GM18519 (cell line): ENCODE measurements at regions not wholly inside any gene's neighbourhood (a gene's known extent, or its start where the extent isn't known, plus 50 kb on each side); places are given as distances from the start of the nearest gene placed in this dataset.
"Not testable (repeated sequence)": the region's sequence is repeated elsewhere in the genome, so short reads cannot be mapped to it uniquely, and the experiment has no call there.

Source experiments
- ATAC-seq: cut with Tn5 transposase; IDR thresholded peaks from one replicate; pipeline ENCODE4 v1.9.1; 2021; ENCODE audit warnings: mild to moderate bottlenecking, moderate library complexity; ENCODE audit not compliant: unreplicated experiment, low FRiP score

DNA sequence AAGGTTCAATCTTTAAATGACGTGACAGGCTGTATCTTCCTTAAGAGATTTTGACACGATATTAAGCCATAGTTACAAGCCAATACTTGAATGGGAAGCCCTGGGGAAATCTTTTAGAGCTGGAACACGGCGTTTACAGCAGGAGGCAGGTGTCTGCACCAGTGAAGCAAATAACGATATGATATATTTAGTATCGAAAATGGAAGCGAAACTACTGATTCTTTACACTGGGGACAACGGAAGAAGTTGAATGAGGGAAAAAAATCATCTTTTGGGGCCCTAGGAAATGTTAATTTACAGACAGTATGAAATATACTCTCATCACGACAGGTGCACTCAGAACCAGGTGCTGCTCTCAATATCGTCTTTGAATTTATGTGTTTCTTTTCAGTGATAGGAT is 793.9 kb upstream of the PCDH20 start:
- peak; percentile 44 for ATAC-seq

DNA sequence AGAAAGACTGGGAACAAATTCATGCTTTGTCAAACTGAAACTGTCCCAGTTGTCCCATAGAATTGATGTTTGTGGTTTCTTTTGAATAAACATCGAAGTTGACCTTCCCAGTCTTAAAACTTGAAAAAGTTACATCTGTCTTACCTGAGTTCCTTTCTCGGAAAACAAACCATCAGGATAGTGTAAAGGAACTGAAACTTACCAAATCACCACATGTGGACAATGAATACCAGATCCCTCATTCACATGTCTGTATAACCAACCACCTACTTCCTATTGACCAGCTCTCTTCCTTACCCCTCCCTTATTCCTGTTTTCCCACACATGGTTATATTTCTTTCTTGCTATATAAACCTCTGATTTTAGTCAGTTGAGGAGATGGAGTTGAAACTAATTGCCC is 791.7 kb upstream of the PCDH20 start:
- no peak for ATAC-seq

DNA sequence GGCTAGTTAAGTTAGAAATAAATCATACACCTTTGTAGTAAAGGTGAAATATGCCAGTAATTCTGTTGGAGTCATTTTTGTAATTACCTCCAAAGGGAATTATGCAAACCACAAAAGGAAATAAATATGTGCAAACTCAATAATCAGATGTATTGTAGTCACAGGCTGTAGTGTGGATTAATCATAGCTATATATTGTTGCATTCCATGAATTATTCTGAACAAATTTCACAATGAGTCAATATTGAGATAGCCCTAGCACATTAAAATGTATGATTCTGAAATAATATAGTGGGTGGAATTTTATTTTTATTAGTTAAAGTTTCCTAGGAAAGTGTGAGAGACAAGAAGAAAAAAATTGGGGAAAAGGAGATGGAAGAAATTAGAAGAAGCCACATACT is 790.5 kb upstream of the PCDH20 start:
- ATAC-seq: no peak

DNA sequence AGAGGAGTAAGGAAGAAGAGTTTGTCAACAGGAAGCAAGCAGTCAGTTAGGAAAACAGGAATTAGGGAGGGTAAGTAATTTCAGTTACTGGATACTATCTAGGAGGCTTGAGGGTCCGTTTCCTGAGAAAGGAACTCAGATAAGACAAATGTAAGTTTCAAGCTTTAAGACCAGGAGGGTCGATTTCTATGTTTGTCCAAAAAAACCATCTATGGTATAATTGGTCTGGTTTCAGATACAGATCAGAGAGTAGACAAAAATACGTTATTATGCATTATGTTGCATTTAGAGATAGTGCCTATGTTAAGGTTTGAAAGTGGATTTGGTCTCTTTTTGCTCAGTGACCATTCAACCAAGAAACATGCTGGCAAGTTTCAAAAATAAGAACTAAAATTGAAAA is 789.6 kb upstream of the PCDH20 start:
- no peak for ATAC-seq

DNA sequence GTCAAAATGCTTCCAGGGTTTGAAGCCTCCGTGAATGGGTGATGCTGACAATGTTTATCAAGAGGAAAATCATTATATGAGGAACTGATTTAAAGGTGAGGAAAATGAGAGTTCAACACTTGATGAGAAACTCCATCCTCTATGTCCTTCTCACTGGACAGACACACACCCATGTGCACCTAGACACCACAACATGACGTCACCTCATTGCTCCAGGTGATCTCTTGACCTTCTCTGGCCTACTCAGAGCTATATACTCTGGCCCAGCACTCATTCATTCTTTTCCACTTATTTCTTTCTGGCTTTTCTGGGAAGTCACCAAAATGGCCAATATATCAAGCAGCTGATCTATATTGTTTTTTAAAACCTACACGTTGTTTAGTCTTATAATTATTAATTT is 778.7 kb upstream of the PCDH20 start:
- no peak for ATAC-seq

DNA sequence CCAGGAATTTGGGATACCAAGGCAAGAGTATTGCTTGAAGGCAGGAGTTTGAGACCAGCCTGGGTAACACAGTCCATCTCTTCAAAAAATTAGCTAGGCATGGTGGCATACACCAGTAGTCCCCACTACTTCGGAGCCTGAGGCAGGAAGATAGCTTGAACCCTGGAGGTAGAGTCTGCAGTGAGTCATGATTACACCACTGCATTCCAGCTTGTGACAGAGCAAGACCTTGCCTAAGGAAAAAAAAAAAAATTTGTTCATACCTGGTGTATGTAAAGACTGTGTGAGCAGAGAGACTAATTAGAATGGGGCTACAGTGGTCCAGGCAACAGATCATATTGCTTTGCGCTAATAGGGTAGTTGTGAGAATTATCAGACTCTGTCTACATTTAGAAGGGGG is 778.3 kb upstream of the PCDH20 start:
- ATAC-seq: no peak

DNA sequence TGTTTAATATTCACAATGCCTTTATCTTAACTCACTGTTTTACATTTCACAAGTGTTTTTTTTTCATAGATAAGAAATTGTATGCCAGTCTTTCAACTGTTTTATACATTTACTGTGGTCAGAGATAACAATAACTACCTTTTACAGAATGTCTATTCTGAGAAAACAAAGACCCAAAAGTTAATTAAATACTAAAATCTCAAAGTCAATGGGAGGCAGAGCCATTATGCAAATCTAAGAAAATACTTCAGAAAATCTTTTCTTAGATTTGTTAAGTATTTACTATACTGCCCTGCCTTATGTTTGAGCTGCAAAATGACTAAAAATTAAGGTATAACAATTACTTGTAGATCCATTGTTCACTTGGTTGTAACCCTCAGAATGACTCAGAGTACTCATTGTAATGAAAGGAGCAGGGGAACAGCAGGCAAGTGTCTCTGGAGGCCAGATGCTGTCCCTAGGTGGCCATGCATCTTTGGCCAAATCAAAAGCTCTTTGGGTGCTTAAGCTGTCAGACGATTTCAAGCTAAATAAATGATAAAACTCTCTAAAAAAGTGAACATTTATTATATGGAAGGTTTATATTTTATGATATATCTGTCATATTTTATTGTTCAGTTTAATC is 770.1 kb upstream of the PCDH20 start:
- no peak for ATAC-seq

DNA sequence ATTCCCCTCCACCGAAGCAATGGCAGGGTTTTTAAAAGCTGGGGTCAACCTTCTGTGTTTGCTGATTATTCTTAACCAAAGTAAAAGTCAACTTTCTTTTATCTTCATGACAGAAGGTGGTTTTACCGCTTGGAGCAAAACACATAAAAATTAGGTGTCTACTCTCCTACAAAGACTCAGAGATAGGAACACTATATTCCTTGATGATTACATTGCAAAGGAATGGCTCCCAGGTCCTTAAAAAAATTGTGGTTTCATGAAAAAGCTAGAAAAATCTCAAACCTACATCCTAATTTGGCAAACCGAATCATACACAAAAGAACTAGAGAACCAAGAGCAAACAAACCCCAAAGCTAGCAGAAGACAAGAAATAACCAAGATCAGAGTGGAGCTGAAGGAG is 760.4 kb upstream of the PCDH20 start:
- ATAC-seq: no peak

DNA sequence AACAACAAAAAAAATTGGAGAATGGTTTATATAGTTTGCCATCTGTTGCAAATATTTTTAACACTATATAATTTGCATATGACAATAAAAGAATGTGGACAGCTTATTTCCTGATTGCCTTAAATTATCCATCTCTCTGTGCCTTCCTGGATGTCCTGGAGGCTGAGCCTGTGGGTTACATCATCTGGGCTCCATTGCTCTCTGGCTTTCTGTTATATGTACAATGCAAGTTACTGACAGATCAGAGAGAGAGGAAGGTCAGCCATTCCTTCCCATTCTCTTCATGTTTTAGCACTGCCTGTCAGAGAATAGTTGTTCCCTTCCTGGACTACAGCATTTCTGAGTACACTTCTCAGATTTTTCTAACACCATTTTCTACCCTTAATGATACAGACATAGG is 758.3 kb upstream of the PCDH20 start:
- ATAC-seq: no peak

DNA sequence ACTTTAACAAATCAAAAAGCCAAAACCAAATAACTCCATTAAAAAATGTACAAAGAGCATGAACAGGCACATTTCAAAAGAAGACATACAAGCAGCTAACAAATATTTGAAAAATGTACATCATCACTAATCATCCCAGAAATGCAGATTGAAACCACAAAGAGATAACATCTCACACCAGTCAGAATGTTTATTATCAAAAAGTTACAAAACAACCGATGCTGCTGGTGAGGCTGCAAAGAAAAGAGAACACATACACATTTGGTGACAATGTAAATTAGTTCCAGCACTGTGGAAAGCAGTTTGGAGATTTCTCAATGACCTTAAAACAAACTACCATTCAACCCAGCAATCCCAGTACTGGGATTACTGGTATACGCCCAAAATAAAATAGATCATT is 756.0 kb upstream of the PCDH20 start:
- no peak for ATAC-seq

DNA sequence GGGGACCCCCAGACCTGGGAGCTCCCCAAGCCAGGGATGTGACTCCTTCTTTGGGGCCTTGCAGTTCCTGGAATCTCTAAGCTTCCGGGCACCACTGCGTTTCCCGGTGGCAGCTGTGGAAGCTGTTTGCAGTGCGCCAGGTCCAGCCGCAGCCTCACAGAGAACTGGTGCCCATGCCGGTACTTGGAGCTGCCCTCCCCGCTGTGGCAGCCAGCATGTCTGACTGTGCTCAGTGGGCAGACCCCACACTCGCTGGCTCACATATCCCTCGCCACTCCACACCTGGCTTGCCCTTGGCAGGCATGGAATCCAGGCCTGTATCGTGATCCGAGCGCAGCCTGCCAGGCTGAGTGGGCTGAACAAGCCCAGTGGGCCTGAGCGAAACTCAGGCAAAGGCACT is 753.2 kb upstream of the PCDH20 start:
- no peak for ATAC-seq

DNA sequence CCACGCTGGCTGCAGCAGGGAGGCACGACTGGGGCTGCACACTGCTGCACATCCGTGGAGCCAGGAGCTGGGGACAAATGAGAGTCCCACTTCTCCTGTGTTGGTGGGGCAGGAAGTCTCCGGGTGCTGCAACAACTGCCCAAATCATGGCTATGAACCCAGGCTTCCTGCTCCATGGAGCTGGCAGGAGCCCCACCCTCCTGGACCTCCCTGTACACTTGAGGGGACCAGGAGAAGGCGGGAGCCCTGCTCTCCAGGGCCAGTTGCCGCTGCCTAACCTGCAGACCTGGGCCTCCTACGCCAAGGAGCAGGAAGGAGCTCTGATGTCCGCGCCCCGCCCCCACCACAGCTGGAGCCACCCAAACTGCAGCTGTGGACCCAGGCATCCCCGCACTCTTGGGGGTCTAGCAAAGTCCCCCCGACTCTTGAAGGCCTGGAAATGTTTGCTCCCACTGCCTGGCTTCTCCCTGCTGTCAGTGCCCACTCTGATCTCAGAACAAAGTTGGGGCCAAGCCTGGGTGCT is 752.1 kb upstream of the PCDH20 start:
- no peak for ATAC-seq

DNA sequence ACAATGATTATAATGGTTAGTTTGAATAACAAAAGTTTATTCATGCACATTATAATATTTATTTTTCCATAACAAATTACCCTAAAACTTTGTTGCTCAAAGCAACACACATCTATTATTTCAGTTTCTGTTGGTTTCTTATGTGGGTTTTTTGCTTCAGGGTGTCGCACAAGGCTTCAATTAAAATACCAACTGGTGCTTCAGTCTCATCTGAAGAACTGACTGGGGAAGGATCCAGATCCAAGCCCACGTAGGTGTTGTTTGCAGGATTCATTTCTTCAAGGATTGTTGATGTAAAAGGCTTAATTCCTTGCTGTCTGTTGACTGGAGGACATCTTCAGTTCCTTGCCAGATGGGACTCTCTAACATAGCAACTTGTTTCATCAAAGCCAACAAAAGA is 747.2 kb upstream of the PCDH20 start:
- ATAC-seq: no peak

DNA sequence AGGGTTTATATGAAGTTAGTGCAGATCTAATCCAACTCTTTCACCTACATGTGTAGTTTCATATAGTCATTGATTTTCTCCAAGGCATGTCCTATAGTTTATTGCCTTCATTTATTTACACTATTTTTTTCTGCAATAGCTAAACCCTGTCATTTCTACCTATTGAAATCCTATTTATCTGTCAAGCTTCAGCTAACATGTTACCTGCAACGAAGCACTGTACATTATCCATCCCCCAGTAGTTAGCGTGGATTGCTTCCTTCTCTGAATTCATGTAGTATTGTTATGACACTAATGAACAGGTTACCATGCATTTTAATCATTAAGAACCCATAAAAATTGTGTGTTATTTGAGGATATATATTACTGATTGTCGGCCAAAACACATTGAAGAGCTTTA is 742.9 kb upstream of the PCDH20 start:
- no peak for ATAC-seq

DNA sequence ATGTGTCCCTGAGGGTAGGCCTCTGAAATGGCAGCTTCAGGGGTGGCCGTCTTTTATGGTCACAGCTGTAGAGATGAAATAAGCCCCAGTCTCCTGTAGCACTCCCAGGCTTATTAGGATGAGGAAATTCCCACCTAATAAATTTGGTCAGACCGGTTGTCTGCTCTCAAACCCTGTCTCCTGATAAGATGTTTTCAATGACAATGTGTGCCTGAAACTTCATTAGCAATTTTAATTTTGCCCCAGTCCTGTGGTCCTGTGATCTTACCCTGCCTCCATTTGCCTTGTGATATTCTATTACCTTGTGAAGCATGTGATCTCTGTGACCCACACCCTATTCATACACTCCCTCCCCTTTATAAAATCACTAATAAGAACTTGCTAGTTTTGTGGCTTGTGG is 736.1 kb upstream of the PCDH20 start:
- ATAC-seq: not testable (repeated sequence)

DNA sequence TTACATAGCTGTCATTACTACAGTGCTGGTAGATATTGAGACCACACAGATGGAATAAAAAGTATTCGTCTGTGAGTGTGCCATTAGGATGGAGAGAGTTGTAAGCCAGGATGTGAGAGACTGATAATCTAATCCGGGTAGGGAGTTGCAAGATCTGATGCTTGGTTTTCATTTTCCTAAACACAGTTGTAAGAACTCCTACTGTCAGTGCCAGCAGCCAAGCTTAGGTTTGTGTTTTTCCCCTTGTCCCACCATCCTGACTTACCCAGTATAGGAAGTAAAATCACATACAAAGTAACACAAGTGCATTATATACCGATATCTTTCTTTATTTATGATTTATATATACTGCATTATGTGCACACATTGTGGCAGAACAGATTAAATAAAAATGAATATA is 726.4 kb upstream of the PCDH20 start:
- ATAC-seq: no peak

DNA sequence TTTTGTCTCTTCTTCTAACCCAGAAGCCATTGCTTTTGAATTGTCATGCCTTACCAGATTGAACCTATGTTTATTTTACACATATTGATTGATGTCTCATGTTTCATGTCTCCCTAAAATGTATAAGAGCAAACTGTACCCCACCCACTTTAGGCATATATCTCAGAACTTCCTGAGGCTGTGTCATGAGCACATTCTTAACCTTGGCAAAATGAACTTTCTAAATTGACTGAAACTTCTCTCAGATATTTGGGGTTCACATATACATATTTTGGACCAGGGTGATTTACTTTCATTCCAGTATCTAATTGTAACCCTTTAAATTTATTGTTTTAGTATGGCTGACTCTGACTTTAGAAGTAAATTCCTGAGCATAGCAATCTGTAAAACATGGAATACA is 723.9 kb upstream of the PCDH20 start:
- no peak for ATAC-seq

DNA sequence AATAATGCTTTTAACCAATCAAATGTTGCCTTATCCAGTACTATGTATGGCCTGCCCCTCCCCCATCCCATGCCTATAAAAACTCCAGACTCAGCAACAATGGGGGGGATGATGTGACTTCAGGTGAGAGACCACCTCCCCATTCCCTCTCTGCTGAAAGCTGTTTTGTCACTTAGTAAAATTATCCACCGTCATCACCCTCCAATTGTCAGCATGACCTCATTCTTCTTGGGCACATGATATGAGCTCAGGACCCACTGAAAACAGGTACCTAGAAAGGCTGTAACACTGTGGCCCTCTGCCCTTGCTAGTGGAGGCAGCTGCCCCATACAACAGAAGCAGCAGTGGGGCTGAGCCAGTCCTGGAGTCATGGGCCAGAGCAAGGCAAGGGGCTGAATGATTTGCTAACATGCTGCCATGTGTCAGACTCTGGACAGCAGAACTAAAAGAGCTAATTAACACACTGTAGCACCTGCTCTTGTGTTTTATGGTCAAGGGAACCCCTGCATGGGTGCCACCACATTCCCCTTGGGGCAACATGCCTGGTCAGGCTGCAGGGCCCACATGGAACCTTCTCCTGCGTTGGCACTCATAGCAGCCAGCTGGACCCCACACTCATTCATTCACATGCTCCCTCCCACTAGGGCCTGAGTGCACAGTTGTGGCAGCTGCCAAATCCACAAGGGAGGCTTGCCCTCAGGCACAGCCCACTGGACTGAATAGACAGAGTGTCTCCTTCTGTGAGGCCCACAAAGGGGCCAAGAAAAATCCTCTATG is 722.2 kb upstream of the PCDH20 start:
- no peak for ATAC-seq

DNA sequence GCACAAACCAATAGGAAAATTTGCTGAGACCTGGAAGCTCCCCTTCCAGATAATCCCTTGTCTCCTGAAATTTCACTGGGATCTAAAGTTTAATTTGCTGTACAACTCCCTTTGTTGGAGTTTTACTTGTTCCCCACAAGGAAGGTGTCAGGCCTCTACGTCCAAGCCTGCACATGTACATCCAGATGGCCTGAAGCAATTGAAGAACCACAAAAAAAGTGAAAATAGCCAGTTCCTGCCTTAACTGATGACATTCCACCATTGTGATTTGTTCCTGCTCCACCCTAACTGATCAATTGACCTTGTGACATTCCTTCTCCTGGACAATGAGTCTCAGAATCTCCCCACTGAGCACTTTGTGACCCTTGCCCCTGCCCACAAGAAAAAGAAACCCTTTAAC is 716.0 kb upstream of the PCDH20 start:
- no peak for ATAC-seq

DNA sequence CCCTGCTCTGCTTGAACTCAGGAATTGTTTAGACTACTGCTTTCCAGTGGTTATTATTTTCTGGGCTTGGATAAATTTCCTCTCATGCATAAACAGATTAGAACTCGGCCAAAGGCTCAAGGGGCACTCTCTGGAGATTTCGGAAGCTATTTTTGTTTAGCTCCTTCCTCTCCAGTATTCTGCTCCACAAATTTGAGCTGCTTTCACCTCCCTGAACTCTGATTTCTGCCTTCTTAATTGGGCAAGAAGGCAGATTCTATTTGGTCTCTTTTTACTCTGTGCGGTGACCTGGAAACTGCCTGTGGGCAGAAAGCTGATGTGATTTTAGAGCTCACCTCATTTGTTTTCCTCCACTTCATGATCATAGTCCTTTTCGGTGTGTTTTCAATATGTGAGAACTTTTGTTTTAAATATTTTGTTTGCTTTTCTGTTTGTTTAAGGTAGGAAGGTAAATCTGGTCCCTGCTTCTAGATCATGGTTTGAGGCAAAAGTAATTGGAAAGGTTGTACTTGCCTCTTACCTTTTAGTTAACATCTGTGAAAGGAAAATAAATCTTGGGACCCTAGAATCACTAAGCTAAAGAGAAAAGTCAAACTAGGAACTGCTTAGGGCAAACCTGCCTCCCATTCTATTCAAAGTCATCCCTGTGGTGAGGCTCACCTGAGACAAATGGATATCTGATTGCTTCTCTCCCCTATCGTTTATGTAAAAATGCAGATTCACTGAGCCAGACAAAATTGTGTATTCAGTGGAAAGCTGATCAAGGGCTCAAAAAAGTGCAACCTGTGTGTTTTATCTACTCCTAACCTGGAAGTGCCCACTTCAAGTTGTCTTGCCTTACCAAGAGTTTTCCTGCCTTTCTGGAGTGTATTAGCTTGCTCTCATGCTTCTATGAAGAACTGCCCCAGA is 714.7 kb upstream of the PCDH20 start:
- ATAC-seq: no peak

DNA sequence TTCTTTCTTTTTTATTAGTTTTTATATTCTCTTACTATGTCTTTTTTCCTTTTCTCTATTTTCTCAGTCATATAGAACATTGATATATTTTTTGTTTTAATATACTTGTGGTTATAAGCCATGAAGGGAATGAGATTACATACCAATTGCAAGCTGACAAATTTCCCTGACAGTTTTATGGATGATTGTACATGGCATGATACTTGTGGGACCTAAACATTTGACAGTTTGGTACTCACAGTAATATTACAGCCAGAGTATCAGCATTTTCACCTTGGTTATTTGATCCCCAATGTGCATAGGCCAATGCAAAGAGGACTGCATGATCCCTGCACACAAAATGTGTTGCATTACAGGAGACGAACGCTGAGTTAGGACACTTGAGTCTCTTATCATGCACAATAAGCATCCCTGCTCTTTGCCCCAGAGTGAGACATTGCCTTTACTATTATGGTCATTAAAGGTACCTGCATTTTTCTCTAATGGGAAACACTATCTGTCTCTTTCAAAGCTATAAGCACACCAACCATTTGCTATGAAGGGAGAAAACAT is 713.4 kb upstream of the PCDH20 start:
- no peak for ATAC-seq
